Activated CD4-positive, alpha-beta T cell treated with anti-CD3 and anti-CD28 coated beads, Interleukin-2, amount 50 U/mL, for 1 hour (primary cell): ENCODE measurements at regions not wholly inside any gene's neighbourhood (a gene's known extent, or its start where the extent isn't known, plus 50 kb on each side); places are given as distances from the start of the nearest gene placed in this dataset.

ENCODE experiments used
- DNase-seq: peaks from one replicate; pipeline ENCODE4 v3.0.0-alpha.2; 2020

DNA sequence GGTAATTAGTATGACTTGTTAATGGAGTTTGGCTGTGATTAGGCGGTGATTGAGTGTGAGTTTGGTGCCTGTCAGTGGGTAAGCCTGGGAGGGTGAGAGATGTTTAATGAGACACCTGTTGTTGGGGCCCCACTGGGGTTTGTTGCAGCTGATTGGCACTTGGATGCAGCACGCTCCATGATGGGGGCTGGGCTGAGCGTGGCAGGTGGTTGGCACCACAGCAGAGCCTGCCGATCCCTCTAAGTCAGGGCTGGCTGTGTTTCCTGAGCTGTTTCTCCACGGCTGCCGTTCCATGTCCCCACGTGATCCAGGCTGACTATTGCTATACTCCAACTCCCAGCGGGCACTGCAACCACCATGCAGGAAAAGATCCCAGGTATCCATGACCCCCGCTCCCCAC, 93.5 kb upstream of the ARRDC4 start:
- no peak for DNase-seq

GRCh38 chr15:97867870-97868269, 92.6 kb upstream of the ARRDC4 start:
- DNase-seq: no peak

DNA sequence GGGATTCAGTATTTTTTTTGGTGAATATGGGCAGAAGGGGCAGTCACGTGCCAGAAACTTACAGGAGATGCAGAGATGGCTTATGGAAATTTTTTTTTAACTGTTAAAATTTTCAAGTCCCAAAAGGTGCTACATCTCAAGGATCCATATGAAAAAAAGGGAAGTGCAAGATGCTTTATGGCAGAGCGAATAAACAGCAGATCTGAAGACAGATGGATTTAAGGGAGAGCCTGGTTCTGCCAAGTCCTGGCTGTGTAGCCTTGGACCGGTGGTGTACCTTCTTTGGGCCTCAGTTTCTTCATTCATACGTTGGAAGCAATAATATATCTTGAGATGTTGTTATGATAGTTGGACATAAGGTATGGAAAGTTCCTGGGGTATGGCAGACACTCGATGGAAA, 91.5 kb upstream of the ARRDC4 start:
- DNase-seq: no peak

GRCh38 chr15:97870771-97871170, 89.7 kb upstream of the ARRDC4 start:
- no peak for DNase-seq

DNA sequence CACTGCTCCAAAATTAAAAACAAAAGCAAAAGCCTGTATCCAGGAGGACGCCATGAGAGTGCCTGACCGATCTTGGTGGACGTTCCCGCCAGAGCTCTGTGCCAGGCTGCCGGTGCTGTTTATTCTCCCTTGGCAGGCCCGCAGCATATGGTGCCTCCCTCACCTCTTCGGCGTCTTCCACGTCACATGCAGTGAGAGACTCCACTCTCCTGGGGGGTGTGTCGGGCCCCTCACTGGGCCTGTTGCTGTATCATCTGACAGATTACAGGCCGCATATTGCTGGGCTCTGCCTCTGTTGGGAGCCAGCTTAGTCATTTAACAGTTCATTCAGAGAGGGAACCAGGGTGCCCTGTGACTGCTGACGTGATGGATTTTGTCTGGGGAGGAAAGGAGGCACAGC, 86.4 kb upstream of the ARRDC4 start:
- DNase-seq: no peak

- no peak for DNase-seq
Observed at GRCh38 chr15:97875025-97875512, 85.4 kb upstream of the ARRDC4 start.

GRCh38 chr15:97875513-97876280, 84.8 kb upstream of the ARRDC4 start:
- no peak for DNase-seq

DNA sequence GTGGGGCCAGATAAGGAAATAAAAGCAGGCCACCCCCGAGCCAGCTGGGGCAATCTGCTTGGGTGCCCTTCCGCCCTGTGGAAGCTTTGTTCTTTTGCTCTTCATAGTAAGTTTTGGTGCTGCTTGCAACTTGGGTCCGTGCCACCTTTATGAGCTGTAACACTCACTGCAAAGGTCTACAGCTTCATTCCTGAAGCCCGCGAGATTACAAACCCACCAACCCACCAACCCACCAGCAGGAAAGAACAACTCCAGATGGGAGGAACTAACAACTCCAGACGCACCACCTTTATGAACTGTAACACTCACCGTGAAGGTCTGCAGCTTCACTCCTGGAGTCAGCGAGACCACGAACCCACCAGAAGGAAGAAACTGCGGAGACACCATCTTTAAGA, 84.2 kb upstream of the ARRDC4 start:
- DNase-seq: no peak

DNA sequence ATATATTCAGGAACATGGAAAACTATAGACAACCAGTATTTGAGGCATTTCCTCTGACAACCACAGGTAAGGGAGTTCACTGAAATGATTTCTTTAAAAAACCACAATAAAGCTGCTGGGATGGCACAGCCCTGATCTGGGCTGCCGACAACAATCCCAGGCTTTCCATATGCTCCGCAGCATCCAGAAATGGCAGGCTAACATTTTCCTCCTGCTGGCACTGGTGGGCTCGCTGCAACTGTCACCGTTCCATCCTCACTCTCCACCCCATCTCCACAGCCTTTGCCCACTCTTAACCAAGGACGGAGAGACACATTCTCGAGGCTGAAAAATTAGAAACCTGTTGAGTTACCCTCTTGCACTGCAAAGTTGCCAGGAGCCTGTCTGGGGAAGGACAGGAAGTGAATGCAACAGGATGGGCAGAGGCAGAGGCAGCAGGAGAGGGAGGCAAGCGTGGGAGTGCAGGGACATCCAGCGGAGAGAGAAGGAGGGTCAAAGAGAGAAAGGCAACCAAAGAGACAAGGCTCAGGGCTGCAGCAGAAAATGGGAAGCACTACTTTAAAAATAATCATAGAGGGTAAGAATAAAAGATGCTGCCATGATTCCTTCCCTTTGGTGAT, 79.0 kb upstream of the ARRDC4 start:
- DNase-seq: no peak

DNA sequence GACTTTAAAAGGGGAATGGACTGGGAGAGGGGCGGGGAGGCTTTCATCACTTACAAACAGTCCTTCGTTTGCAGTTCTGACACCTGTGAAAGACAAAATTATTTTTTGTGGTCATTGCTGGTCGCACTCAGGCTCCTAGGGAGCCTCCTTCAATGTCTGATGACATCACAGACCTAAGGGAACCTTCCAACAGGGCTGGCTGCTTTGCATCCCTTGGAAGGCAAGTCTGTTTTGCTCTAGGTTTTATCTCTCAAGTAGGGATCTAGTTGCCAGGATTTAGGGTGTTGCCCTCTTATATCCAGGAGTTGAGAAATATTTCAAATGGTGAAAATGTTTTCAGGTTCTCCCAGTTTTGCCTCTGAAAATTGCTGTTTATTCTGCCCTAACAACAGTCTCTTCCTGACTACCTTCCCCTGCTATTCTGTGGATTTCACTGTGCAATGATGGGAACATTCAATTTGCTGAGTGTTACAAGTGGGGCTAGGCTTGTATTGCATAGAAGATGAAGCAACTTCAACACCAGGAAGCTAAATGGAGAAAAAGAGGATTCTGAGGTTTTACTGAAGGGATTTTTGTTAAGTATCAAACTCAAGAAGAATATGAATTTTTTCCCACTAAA, 75.9 kb upstream of the ARRDC4 start:
- no peak for DNase-seq

DNA sequence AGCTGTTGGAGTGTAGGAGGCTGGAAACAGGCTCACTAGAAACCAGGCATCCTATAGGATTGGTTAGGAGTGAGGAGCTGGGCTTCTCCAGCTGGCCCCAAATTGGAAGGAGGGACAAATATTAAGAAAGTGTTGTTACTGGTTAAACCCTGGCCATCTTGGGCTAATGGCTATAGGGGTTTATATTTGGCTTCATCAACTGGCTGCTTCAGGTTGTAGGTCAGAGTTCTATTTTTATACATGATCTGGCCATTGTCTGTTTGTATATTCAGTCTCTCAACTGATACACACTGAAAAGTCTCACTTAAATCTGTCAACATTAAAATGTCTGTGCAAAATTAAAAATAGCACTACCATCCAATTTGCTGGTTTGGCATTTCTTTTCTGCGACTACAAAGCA, 70.2 kb upstream of the ARRDC4 start:
- no peak for DNase-seq

GRCh38 chr15:97892167-97892938, 68.2 kb upstream of the ARRDC4 start:
- DNase-seq: no peak

- DNase-seq: no peak
Observed at GRCh38 chr15:97893967-97894366, 66.5 kb upstream of the ARRDC4 start.

DNA sequence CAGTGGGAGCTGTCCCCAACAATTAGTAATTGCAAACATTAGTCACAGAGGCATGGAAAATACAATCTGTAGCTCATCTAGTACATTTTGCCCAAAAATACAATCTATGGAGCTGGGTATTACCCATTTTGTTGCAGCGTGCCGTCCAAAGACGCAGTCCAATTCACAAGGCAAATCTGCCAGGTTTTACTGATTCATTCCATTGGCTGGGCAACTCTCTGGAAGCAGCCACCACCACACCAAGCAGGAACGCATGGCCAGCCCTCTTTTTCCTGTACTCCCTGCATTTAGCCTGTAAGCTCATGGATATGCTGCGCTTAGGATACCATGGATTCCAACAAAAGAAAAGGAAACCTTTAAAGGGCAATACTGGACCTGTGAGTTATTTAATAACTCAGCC, 60.5 kb upstream of the ARRDC4 start:
- DNase-seq: no peak

DNA sequence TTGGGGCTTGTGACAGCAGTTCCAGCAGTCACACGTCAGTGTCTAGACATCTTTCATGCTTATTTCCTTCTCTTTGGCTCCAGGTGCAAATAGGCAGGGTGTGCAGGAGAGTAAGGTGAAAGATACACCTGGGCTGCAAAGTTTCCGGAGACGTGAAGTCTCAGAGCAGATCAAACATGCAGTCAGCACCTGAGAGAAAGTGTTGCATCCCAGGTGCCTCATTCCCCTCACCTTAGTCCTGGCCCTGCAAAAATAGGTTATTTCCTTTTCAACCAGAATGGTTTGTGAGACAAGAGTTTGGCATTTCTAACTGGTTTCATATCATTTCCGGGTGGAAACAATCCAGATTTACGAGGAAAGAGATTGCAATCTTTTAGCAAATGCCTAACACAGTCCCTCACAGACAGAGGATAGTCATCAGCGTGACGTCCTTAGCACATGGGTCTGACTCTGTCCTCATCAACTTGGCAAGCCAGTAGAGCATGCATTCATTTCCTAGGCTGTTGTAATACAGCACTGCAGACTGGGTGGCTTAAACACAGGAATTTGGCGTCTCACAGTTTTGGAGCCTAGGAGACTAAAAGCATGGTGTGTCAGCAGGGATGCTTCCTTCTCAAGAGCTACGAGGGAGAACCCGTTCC, 58.2 kb upstream of the ARRDC4 start:
- no peak for DNase-seq

GRCh38 chr15:97903560-97903959, 56.9 kb upstream of the ARRDC4 start:
- no peak for DNase-seq

- no peak for DNase-seq
Observed at GRCh38 chr15:97903971-97904572, 56.4 kb upstream of the ARRDC4 start.

DNA sequence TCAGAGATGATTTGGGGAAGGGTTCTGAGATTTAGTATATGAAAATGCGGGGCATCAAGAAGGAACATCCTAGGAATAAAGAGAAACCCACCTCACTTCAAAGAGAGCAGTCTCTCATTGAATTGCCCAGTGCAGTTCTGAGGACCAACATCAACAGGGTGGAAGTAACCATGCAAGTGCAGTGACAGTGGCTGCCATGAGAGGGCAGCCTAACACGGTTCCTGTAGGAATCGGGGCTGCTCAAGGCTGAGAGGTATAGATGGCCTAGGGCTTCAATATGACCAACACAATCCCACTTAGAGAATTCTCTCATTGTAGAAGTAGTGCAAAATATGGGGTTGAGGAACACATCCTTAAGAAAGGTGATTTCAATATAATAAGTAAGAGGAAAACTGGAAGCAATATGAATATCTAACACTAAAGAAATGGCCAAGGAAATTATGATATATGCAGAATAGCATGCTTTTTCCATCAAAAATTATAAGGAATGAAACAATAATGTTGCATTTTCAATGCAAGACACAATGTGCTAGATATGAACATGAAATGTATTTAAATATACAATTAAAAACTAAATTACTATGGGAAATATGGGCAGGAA, 51.1 kb upstream of the ARRDC4 start:
- peak; percentile 47 for DNase-seq
